GM10266 (cell line): ENCODE measurements at regions not wholly inside any gene's neighbourhood (a gene's known extent, or its start where the extent isn't known, plus 50 kb on each side); places are given as distances from the start of the nearest gene placed in this dataset.

ENCODE experiments used
- DNase-seq: peaks from one replicate; pipeline ENCODE4 v3.0.0; 2012; ENCODE audit errors: extremely low spot score
- TF ChIP-seq, protein P1 (sequence below): IDR thresholded peaks from 2 replicates; pipeline ENCODE4 v1.5.1; 2012; ENCODE audit warnings: mild to moderate bottlenecking, low read depth; ENCODE audit not compliant: control insufficient read depth, insufficient read depth; ENCODE audit errors: missing control alignments

DNA sequence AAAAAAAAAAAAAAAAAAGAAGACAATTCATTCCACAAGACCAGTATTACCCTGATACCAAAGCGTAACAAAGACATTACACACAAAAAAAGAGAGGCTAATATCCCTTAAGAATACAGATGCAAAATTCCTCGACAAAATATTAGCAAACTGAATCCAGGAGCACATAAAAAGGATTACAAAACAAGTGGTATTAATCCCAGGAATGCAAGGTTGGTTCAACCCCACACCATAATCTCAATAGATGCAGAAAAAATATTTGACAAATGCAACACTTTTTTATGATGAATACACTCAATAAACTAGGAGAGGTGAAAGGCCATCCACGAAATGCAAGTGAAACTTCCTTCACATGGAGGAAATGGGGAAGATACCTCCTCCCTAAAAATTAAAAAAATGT is 80.1 kb upstream of the TLR4 start:
- TF ChIP-seq, protein P1, sequence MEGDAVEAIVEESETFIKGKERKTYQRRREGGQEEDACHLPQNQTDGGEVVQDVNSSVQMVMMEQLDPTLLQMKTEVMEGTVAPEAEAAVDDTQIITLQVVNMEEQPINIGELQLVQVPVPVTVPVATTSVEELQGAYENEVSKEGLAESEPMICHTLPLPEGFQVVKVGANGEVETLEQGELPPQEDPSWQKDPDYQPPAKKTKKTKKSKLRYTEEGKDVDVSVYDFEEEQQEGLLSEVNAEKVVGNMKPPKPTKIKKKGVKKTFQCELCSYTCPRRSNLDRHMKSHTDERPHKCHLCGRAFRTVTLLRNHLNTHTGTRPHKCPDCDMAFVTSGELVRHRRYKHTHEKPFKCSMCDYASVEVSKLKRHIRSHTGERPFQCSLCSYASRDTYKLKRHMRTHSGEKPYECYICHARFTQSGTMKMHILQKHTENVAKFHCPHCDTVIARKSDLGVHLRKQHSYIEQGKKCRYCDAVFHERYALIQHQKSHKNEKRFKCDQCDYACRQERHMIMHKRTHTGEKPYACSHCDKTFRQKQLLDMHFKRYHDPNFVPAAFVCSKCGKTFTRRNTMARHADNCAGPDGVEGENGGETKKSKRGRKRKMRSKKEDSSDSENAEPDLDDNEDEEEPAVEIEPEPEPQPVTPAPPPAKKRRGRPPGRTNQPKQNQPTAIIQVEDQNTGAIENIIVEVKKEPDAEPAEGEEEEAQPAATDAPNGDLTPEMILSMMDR, result no peak
- DNase-seq, result no peak

DNA sequence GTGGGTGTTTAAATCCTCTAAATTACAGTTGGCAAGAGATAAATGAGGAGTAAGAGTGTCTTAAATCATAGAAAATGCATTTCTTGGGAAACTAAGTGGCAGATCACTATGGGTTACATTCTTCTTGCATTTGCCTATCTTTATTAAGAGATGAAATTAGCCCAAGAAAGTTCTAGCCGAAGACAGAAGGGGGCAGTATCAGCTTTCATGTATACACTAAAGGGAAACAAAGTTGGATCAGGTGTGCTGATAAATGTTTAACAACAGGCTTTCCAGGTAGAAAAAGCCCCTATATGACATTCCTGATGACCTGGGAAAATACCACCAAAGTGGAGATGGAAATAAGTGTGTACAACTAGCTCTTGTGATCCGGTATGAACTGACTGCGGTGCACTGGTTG is 81.9 kb upstream of the TLR4 start:
- TF ChIP-seq, protein P1, result no peak
- DNase-seq, result no peak

DNA sequence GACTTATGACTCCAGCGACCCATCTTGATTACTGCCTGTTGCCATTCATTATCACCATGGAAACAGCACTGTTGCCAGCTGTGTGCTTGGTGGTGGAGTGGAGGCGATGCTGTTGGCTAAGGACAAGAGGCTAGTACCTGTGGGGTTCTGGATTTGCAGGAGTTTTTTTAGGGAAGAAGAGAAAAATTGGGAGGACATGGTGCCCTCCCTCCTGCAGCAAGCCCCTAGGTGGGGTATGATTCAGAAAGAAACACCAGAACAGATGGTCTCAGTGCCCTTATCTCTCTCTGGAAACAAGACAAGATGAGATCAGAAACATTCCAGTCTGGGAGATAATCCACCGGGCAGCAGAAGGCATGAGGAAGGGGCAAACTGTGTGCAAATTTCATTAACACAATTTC is 87.8 kb upstream of the TLR4 start:
- TF ChIP-seq, protein P1, result no peak
- DNase-seq, result no peak

DNA sequence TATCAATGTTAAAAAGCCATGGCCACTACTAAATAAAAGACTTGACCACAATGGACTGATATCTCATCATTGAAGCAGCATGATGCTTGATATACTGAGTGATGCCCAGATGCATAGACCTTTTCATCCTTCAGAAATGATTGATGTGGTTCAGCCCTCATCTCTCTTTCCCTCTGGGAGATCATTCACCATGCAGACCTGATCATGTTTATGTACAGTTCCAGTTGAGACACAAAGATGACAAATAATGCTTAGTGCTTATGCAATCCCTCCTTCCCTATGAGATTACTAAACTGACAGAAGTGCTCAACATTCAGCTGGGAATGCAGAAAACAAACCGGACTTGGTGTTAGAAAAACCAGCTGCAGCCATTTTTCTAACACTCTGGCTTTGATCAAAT is 91.9 kb upstream of the TLR4 start:
- TF ChIP-seq, protein P1, result no peak

DNA sequence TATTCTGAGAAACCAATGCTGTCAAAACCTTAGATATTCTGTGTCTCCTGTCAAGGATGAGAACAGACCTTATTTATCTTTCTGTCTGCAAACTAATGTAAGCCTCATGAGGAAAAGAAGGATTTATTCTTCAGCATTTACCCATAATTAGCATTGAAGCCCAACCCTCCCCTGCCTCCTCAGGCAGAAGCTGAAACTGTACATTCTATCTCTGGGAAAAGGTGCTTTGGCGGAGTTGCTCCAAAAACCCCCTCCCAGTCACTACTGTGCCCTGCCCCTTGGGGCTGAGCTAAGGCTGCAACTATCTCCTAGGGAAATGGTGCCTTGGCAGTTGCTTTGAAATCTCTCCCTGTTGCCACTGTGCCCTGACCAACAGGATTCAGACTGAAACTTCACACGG is 106.2 kb upstream of the TLR4 start:
- DNase-seq, result no peak
- TF ChIP-seq, protein P1, result no peak

More for the DNA sequence above, 91.9 kb upstream of the TLR4 start:
- DNase-seq, result no peak

DNA sequence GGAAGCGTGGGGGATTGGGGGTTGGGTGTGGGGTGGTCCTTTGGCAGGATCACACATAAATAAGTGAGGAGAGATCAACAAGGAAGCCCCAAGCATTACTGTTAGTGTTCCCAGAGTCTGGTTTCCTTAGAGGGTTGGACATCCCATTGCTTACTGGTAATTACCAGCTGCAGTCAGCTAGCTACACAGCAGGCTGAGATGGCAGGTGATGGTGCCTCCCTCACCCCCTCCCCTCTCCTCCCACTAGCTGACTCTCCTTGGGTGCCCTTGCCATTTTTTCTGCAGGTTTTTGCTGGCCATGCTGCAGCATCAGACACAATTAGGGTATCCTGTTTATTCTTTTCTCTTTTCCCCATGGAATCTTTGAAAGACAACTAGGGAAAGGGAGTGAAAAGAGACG is 107.5 kb upstream of the TLR4 start:
- TF ChIP-seq, protein P1, result no peak
- DNase-seq, result no peak

DNA sequence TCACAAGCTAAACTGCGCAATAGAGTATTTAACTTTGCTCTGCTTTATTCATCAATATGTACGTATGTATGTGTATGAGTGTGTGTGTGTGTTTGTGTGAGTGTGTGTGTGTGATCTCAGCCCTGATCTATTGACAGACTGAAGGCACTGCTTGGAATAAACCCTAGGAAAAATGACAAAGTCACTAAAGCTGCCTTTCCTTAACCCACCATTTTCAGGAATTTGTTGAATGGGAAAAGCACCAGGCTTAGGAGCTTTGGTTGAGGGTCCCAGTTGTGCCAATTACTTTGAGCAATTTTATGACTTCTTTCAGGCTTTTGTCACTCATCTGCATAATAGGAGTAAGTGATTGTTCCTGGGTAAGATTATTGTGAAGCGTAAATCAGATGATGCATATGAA is 108.6 kb upstream of the TLR4 start:
- TF ChIP-seq, protein P1, result no peak
- DNase-seq, result no peak
